NB4 (cell line): ENCODE measurements at regions not wholly inside any gene's neighbourhood (a gene's known extent, or its start where the extent isn't known, plus 50 kb on each side); places are given as distances from the start of the nearest gene placed in this dataset.

Source experiments
- DNase-seq: peaks from one replicate; pipeline ENCODE4 v3.0.0; 2010; ENCODE audit warnings: low read depth
- H3K4me3 ChIP-seq: one replicate; pipeline ENCODE4 v1.5.1; 2011; ENCODE audit warnings: mild to moderate bottlenecking, low read depth, low read length, moderate library complexity
- CTCF ChIP-seq: IDR thresholded peaks from one replicate; pipeline ENCODE4 v1.5.1; 2012; ENCODE audit warnings: low read depth, low read length
- MAX ChIP-seq: IDR thresholded peaks from 2 replicates; pipeline ENCODE4 v1.6.1; 2011; ENCODE audit warnings: low read depth, low read length
- MYC ChIP-seq: IDR thresholded peaks from 2 replicates; pipeline ENCODE4 v1.6.1; 2011; ENCODE audit warnings: low read depth, low read length
- POLR2A ChIP-seq: IDR thresholded peaks from 2 replicates; pipeline ENCODE4 v1.6.1; 2011; ENCODE audit warnings: mild to moderate bottlenecking; ENCODE audit not compliant: insufficient read length; ENCODE audit errors: extremely low read depth

GRCh38 chr6:125567407-125567806 lies 182.0 kb upstream of the HEY2 start:
- TF ChIP-seq CTCF: no peak
- no peak for TF ChIP-seq MAX
- TF ChIP-seq MYC: no peak
- no peak for TF ChIP-seq POLR2A
- H3K4me3 ChIP-seq: no peak overlapping the region
- DNase-seq: no peak

- TF ChIP-seq MAX: no peak
- no peak for TF ChIP-seq POLR2A
- no peak for TF ChIP-seq CTCF
- no peak for TF ChIP-seq MYC
- DNase-seq: no peak
- H3K4me3 ChIP-seq: no peak overlapping the region
These were observed 180.8 kb upstream of the HEY2 start for GRCh38 chr6:125568609-125569008.

DNA sequence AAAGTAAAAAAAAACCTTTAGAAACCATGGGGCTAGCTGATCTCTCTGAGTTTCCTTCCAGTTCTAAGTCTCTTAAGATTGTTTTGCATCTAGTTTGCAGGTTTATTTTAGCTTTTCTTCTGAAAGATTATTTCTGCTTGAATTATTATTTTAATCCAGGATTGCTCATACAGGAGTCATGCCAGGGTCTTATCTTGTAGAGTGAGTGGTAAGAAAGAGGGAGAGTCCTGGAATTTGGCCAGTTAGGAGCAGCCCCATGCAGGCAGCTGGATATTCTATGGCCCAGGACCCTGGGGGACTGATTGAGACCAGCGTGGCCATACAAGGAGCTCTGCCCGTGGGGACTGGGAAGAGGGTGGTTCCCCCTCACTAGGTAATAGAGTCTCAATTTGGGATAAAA lies 178.9 kb upstream of the HEY2 start:
- no peak overlapping the region for H3K4me3 ChIP-seq
- TF ChIP-seq MAX (no peak), POLR2A (no peak), CTCF (no peak), MYC (no peak)
- DNase-seq: no peak

DNA sequence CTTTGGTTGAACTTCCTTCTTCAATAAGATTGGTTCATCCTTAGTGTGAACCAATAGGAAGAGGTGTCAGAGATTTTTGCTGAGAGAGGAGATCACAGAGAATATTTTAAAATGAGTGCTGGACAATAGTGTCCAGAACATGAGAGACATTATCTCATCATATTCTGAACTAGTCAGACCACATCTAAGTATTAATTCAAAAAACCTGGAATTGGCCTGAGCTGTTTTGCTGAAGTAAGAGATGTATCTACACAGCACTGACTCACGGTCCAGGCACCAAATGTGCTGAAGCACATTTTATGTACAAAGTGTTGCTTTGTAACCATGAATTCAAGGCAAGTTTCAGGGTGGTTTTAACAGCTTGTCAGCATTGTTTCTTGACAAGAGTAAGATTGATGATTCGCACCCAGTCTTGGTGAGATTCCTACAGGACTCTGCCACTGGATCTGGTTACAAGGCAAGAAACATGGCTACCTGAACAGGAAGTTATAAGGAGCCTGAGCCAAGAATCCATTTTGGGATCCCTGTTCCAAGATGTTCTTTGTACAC lies 178.2 kb upstream of the HEY2 start:
- no peak for DNase-seq
- TF ChIP-seq MYC: no peak
- no peak for TF ChIP-seq MAX
- no peak for TF ChIP-seq CTCF
- TF ChIP-seq POLR2A: no peak
- H3K4me3 ChIP-seq: no peak overlapping the region

DNA sequence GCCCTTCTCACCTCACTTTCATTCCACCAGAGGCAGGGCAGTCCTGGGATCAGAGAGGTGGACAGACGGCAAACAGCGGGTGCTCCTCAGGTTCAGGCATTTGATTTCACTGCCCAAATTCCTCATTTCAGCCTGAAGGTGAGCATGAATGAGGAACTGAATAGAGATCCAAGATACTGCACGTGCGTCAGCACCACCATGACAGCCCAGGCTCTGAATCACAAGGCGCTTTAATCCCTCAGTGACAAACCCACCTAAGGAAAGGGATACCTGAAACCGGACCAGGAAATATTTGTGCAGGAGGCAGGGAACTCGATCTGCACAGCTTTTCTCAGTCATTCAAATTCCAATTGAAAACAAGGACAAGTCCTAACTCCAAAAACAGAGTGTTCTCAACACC lies 174.8 kb upstream of the HEY2 start:
- H3K4me3 ChIP-seq: no peak overlapping the region
- no peak for TF ChIP-seq CTCF
- no peak for TF ChIP-seq POLR2A
- TF ChIP-seq MYC: no peak
- no peak for TF ChIP-seq MAX
- DNase-seq: no peak
